ENCODE measurements at regions not wholly inside any gene's neighbourhood (a gene's known extent, or its start where the extent isn't known, plus 50 kb on each side); places are given as distances from the start of the nearest gene placed in this dataset.

DNA sequence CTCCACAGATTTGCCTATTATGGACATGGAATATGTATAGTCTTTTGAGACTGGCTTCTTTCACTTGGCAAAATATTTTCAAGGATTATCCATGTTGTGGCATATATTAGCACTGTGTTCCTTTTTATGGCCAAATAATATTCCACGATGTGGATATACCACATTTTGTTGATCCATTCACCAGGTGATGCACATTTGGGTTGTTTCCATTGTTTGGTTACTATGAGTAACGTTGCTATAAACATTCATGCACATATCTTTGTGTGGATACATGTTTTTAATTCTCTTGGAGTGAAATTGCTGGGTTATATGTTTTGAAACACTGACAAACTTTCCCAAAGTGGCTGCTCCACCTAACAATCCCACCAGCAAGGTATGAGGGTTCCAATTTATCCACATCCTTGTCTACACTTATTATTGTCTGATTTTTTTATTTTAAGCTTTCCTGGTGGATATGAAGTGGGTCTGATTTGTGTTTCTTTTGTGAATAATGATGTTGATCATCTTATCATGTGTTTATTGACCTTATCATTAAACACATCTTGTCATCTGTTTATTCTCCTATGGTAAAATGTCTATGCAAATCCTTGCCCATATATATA is 116.2 kb upstream of the FRMD6 start:
- Histone ChIP-seq H2BK20ac (ENCODE audit: low read length) (no peak overlapping the region), H3K27ac (ENCODE audit: low read depth, low read length) (no peak overlapping the region), H2BK15ac (ENCODE audit: low read length) (no peak overlapping the region), H2BK120ac (replicated peaks; ENCODE audit: low read depth, low read length) (no peak overlapping the region), H3K4me3 (ENCODE audit: extremely low read depth in 1 of 4, insufficient read depth in 2 of 4, low read depth in 3 of 4, low read length in 4 of 4) (no peak overlapping the region), H3K9me3 (ENCODE audit: insufficient read depth in 2 of 2, low read depth in 1 of 2, low read length in 1 of 2) (peaks cover 0 to 7% of the 10 kb centered on the region in 2 experiments; a peak in 2 of 4 replicates), H4K20me1 (replicated peaks in 1 of 2; ENCODE audit: control insufficient read depth in 1 of 2, insufficient read depth in 2 of 2, low read length in 2 of 2) (no peaks in the 10 kb centered on the region), H3K23ac (ENCODE audit: insufficient read length) (no peak overlapping the region), H4K91ac (replicated peaks; ENCODE audit: insufficient read length, low read length) (no peak overlapping the region), H3K18ac (ENCODE audit: extremely low read depth, low read length) (no peak overlapping the region), H3K27me3 (replicated peaks in 1 of 4; ENCODE audit: control insufficient read depth in 3 of 4, extremely low read depth in 1 of 4, insufficient read depth in 3 of 4, low read length in 3 of 4) (no peaks in the 10 kb centered on the region), H2AK5ac (ENCODE audit: low read depth, low read length) (no peak overlapping the region), H3K36me3 (ENCODE audit: control insufficient read depth in 2 of 4, insufficient read depth in 4 of 4, low read length in 3 of 4) (no peaks in the 10 kb centered on the region), H3K4ac (replicated peaks; ENCODE audit: insufficient read length, low read depth, low read length) (no peak overlapping the region), H2BK12ac (ENCODE audit: low read depth, low read length) (no peak overlapping the region), H3K4me2 (ENCODE audit: insufficient read depth in 1 of 2, low read depth in 2 of 2, low read length in 2 of 2) (no peak overlapping the region), H3K79me2 (ENCODE audit: control insufficient read depth in 1 of 2, insufficient read depth in 2 of 2, low read length in 2 of 2) (no peaks in the 10 kb centered on the region), H2AFZ (ENCODE audit: low read length) (no peak overlapping the region), H3K79me1 (ENCODE audit: low read depth, low read length) (no peaks in the 10 kb centered on the region), H3K9ac (replicated peaks in 1 of 4; ENCODE audit: extremely low read depth in 1 of 4, low read depth in 3 of 4, low read length in 3 of 4) (no peak overlapping the region), H3K23me2 (ENCODE audit: low read depth, low read length) (no peaks in the 10 kb centered on the region; the same call in 1 of the 2 replicates), H4K5ac (ENCODE audit: insufficient read length, low read depth, low read length) (no peak overlapping the region), H3K4me1 (replicated peaks in 1 of 4; ENCODE audit: control insufficient read depth in 3 of 4, insufficient read depth in 4 of 4, low read length in 3 of 4) (peaks cover 0 to 3% (median 0%) of the 10 kb centered on the region in 4 experiments; a peak in 2 of 7 replicates), H2BK5ac (ENCODE audit: low read depth, low read length) (no peak overlapping the region), H4K8ac (ENCODE audit: extremely low read depth, insufficient read depth, low read length) (no peak overlapping the region), H3K14ac (ENCODE audit: insufficient read length) (no peak overlapping the region), H3K56ac (replicated peaks; ENCODE audit: insufficient read length, low read depth, low read length) (no peak overlapping the region)
- no peak for DNase-seq (ENCODE audit: low read depth in 1 of 2, low spot score in 2 of 2)
- ChIA-PET POLR2A (ENCODE audit: partially characterized antibody) (no interaction called here), CTCF (ENCODE audit: partially characterized antibody) (no interaction called here)
- 93% methylated on average over 2 of the region's 2 CpGs; no CpG with 5 or more reads in 1 of the 2 experiments for WGBS, 2 experiments (ENCODE audit: extremely low coverage in 1 of 2, insufficient coverage in 1 of 2, insufficient read length in 1 of 2, insufficient replicate concordance in 2 of 2, low coverage in 1 of 2, low lambda C conversion rate in 2 of 2, missing lambda C conversion rate in 1 of 2)
- no peak for FAIRE-seq
- TF ChIP-seq CTBP2 (IDR thresholded peaks at IDR 0.05; ENCODE audit: borderline replicate concordance, insufficient read depth, insufficient read length, low read length) (no peak), SUZ12 (IDR thresholded peaks at IDR 0.05; ENCODE audit: low read length) (no peak), TAF7 (optimal IDR thresholded peaks at IDR 0.05; ENCODE audit: borderline replicate concordance, low read depth, low read length) (no peak), SAP30 (IDR thresholded peaks at IDR 0.05; ENCODE audit: insufficient read depth, insufficient replicate concordance, low read length) (no peak)
- TF ChIP-seq, protein P1, sequence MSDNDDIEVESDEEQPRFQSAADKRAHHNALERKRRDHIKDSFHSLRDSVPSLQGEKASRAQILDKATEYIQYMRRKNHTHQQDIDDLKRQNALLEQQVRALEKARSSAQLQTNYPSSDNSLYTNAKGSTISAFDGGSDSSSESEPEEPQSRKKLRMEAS (IDR thresholded peaks at IDR 0.05): no peak

Data from H1 (cell line).